Renal cortex interstitium (tissue), 11 donors: ENCODE measurements at regions not wholly inside any gene's neighbourhood (a gene's known extent, or its start where the extent isn't known, plus 50 kb on each side); places are given as distances from the start of the nearest gene placed in this dataset.

Source experiments
- DNase-seq, 11 donors: peaks; one replicate each; pipeline ENCODE4 v3.0.0-alpha.2; 2013; ENCODE audit warnings: low read depth in 9 of 11, low spot score in 4 of 11; ENCODE audit errors: extremely low read depth in 1 of 11

- DNase-seq, result no peak
Measured at GRCh38 chr2:58900246-58901027, 659.3 kb upstream of the FANCL start.

GRCh38 chr2:58899692-58900091, 658.6 kb upstream of the FANCL start:
- no peak for DNase-seq

GRCh38 chr2:58896638-58897037, 655.5 kb upstream of the FANCL start:
- peak in 4 of 11 donors; percentile 2 to 20 (median 8) for DNase-seq

- no peak for DNase-seq
Measured at GRCh38 chr2:58895857-58896256, 654.7 kb upstream of the FANCL start.

- DNase-seq, result no peak
Measured at GRCh38 chr2:58893656-58894351, 652.7 kb upstream of the FANCL start.

GRCh38 chr2:58891828-58892377, 650.8 kb upstream of the FANCL start:
- DNase-seq, result no peak

- DNase-seq, result no peak
Measured at GRCh38 chr2:58890865-58891525, 649.9 kb upstream of the FANCL start.

GRCh38 chr2:58886009-58886408, 644.9 kb upstream of the FANCL start:
- no peak for DNase-seq

- no peak for DNase-seq
Measured at GRCh38 chr2:58879834-58880233, 638.7 kb upstream of the FANCL start.

- DNase-seq, result no peak
Measured at GRCh38 chr2:58878778-58879177, 637.7 kb upstream of the FANCL start.

GRCh38 chr2:58876126-58876525, 635.0 kb upstream of the FANCL start:
- no peak for DNase-seq

GRCh38 chr2:58875436-58875835, 634.3 kb upstream of the FANCL start:
- no peak for DNase-seq

- no peak for DNase-seq
Measured at GRCh38 chr2:58871469-58872142, 630.5 kb upstream of the FANCL start.

GRCh38 chr2:58870704-58871103, 629.6 kb upstream of the FANCL start:
- DNase-seq, result no peak

- DNase-seq, result peak in 1 of 11 donors; percentile 8
Measured at GRCh38 chr2:58866946-58867345, 625.8 kb upstream of the FANCL start.

- no peak for DNase-seq
Measured at GRCh38 chr2:58866527-58866926, 625.4 kb upstream of the FANCL start.

GRCh38 chr2:58866040-58866439, 624.9 kb upstream of the FANCL start:
- no peak for DNase-seq

GRCh38 chr2:58865436-58865835, 624.3 kb upstream of the FANCL start:
- no peak for DNase-seq

GRCh38 chr2:58862244-58862643, 621.1 kb upstream of the FANCL start:
- DNase-seq, result no peak
